OCI-LY7 (cell line): ENCODE measurements at regions not wholly inside any gene's neighbourhood (a gene's known extent, or its start where the extent isn't known, plus 50 kb on each side); places are given as distances from the start of the nearest gene placed in this dataset.

Source experiments
- BruUV-seq: library from RNA; stranded (reverse); fragments of 400-500 nt; replicated peaks from 2 replicates; lab custom pipeline; 2021; lab: Mats Ljungman, UMichigan
- CTCF ChIA-PET: fragments of 300-600 bp; sonication (Branson Sonifier 250); formaldehyde crosslinking; loops from one replicate; lab custom pipeline; 2022; ENCODE audit warnings: antibody characterized with exemption; ENCODE audit not compliant: unreplicated experiment; lab: Charles Lee
- POLR2A ChIA-PET: fragments of 300-600 bp; sonication (Branson Sonifier 250); formaldehyde crosslinking; loops from one replicate; lab custom pipeline; 2022; ENCODE audit warnings: antibody characterized with exemption; lab: Charles Lee
- DNase-seq: peaks from one replicate; pipeline ENCODE4 v3.0.0-alpha.2; 2015; ENCODE audit warnings: low spot score
- H2AFZ ChIP-seq: fragments of 200-600 bp; sonication (generic), shearing (Covaris generic); 2 replicates; pipeline ENCODE4 v1.6.1; 2014; ENCODE audit warnings: mild to moderate bottlenecking, antibody characterized with exemption, low read length, moderate library complexity
- H3K27ac ChIP-seq: fragments of 200-600 bp; sonication (generic); 2 replicates; pipeline ENCODE4 v1.5.1; 2014; ENCODE audit warnings: mixed run types, low read depth, mild to moderate bottlenecking, moderate library complexity, low read length, inconsistent platforms; ENCODE audit not compliant: poor library complexity, severe bottlenecking
- H3K36me3 ChIP-seq: fragments of 200-600 bp; sonication (generic); 2 replicates; pipeline ENCODE4 v1.6.1; 2014; ENCODE audit warnings: mild to moderate bottlenecking, antibody characterized with exemption, low read length, moderate library complexity, mixed read lengths; ENCODE audit not compliant: insufficient read depth
- H3K4me1 ChIP-seq: fragments of 200-600 bp; sonication (generic); 2 replicates; pipeline ENCODE4 v1.5.1; 2014; ENCODE audit warnings: mild to moderate bottlenecking, low read length; ENCODE audit not compliant: insufficient read depth, poor library complexity, severe bottlenecking
- H3K4me2 ChIP-seq: fragments of 200-600 bp; sonication (generic); 2 replicates; pipeline ENCODE4 v1.6.1; 2014; ENCODE audit warnings: mild to moderate bottlenecking, low read length
- H3K4me3 ChIP-seq: fragments of 200-600 bp; sonication (generic); 2 replicates; pipeline ENCODE4 v1.5.1; 2014; ENCODE audit warnings: mild to moderate bottlenecking, low read depth, low read length; ENCODE audit not compliant: poor library complexity, severe bottlenecking
- H3K79me2 ChIP-seq: fragments of 200-600 bp; sonication (generic); 2 replicates; pipeline ENCODE4 v1.6.1; 2016; ENCODE audit warnings: low read depth, mild to moderate bottlenecking, low read length, moderate library complexity, mixed read lengths; ENCODE audit not compliant: insufficient read depth
- H3K9me2 ChIP-seq: fragments of 200-600 bp; sonication (generic); 2 replicates; pipeline ENCODE4 v1.6.1; 2016; ENCODE audit warnings: mild to moderate bottlenecking, low read length, mixed read lengths; ENCODE audit not compliant: insufficient read depth
- H3K9me3 ChIP-seq: fragments of 200-600 bp; sonication (generic); 2 replicates; pipeline ENCODE4 v1.6.1; 2014; ENCODE audit warnings: mild to moderate bottlenecking, mixed run types, low read length, mixed read lengths
- H4K20me1 ChIP-seq: fragments of 200-600 bp; sonication (generic); 2 replicates; pipeline ENCODE4 v1.6.1; 2014; ENCODE audit warnings: mild to moderate bottlenecking, antibody characterized with exemption, low read length, moderate library complexity, mixed read lengths; ENCODE audit not compliant: insufficient read depth
- EZH2phosphoT487 ChIP-seq: fragments of 200-600 bp; sonication (generic); IDR thresholded peaks from 2 replicates; pipeline ENCODE4 v1.6.1; 2018; ENCODE audit warnings: low read depth, borderline replicate concordance, mild to moderate bottlenecking, mixed run types, antibody characterized with exemption, low read length, moderate library complexity, mixed read lengths
- intact Hi-C: fragments of 100-400 bp; cut with micrococcal nuclease; formaldehyde crosslinking; loops from one replicate; pipeline ENCODE4 v1.10.0; 2022; ENCODE audit not compliant: unreplicated experiment
- TF ChIP-seq, protein P1 (sequence below): fragments of 200-600 bp; sonication (generic); conservative IDR thresholded peaks from 2 replicates; pipeline ENCODE4 v1.5.1; 2014; ENCODE audit warnings: mild to moderate bottlenecking, antibody characterized with exemption, low read length, moderate library complexity, mixed read lengths

DNA sequence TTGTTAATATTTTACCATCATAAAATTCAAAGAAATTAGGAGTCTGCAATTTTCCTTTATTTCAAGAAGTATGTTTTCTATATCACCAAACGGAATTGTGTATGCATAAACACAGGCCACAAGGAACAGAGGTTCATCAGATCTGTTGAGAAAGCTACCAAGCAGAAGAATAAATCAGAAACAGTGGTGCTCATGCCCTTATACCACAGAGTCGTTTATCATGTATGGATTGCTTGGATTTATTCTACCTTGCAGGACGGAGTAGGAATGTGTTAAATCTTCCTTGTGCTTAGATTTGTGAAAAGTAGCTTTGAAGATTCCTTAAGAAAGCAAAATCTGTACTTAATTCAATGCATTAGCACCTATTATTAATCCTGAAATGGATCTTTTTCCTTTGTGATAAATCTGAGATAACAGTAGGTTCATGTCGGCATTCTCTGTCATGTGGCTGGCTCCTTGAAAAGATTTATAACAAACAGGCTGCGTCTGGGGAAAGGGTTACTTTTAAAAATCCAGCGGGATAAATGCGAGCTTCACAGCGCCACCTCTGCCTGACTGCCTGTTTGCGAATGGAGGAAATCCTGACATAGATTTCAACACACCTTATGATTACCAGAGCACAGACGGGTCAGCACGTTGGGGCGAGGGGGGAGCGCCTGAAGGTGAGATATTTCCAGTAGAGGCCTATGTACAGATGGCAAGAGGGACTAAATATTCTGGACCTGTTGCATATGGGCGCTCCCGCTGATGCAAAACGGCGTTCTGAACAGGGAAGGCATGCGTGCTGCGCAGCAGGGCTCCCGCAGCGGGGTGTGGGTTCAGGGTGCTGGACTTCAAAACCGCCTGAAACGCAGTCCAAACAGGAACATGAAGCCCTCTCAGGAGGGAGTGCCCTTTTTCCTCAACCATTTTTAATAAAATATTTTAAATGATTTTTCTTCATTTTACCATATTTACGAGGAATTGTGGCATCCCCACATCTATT, 445.5 kb upstream of the SGCG start:
- Histone ChIP-seq H3K4me1 (no peaks in the 10 kb centered on the region), H4K20me1 (no peaks in the 10 kb centered on the region), H3K9me2 (no peaks in the 10 kb centered on the region), H3K27ac (no peak overlapping the region), H3K4me2 (no peak overlapping the region), H3K4me3 (no peak overlapping the region), H3K36me3 (no peaks in the 10 kb centered on the region), H3K9me3 (no peaks in the 10 kb centered on the region), H2AFZ (no peak overlapping the region), H3K79me2 (no peaks in the 10 kb centered on the region)
- no peak for TF ChIP-seq EZH2phosphoT487
- TF ChIP-seq, protein P1, sequence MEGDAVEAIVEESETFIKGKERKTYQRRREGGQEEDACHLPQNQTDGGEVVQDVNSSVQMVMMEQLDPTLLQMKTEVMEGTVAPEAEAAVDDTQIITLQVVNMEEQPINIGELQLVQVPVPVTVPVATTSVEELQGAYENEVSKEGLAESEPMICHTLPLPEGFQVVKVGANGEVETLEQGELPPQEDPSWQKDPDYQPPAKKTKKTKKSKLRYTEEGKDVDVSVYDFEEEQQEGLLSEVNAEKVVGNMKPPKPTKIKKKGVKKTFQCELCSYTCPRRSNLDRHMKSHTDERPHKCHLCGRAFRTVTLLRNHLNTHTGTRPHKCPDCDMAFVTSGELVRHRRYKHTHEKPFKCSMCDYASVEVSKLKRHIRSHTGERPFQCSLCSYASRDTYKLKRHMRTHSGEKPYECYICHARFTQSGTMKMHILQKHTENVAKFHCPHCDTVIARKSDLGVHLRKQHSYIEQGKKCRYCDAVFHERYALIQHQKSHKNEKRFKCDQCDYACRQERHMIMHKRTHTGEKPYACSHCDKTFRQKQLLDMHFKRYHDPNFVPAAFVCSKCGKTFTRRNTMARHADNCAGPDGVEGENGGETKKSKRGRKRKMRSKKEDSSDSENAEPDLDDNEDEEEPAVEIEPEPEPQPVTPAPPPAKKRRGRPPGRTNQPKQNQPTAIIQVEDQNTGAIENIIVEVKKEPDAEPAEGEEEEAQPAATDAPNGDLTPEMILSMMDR = no peak
- DNase-seq = no peak
- ChIA-PET POLR2A (interaction anchor here (0.6 kb wide), 1 partner anchor 992 kb away, joined by 4 read pairs; no protein-coding TSS in a partner anchor), CTCF (no interaction called here)
- BruUV-seq = no TSS peak
- intact Hi-C loops = no loop called here

DNA sequence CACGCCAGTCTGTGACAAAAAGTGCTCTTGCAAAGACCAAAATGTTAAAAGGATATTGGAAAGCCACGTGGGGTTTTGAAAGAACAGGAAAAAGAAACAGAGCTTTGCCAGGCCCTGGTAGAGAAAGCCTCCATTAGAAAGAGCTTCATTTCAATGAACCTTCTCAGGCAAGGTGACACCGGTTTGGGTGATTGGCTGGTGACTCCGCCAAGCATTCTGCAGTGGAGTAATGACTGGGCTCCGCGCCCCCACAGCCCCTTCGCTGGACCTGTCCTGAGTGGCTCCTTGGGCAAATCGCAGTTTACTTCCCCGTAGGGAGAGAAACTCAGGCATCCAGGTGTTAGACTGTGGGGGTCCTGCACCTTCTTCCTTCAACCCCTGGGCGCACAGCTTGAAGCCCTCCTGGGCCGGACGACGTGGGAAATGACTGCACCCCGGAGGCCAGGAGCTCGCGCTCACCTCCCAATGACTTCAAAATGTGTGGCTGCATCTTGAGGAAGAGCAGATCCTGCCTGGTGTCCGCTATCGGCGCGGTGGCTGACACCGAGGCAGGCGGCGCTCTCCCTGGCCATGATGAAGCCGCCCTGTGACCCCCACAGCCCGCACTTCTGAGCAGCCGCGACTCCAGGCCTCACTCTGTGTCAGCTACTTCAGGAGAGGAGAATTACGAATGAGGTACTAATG, 444.6 kb upstream of the SGCG start:
- Histone ChIP-seq H3K4me3 (no peak overlapping the region), H3K9me3 (no peaks in the 10 kb centered on the region), H2AFZ (no peak overlapping the region), H3K36me3 (no peaks in the 10 kb centered on the region), H3K4me1 (no peaks in the 10 kb centered on the region), H3K27ac (no peak overlapping the region), H4K20me1 (no peaks in the 10 kb centered on the region), H3K9me2 (no peaks in the 10 kb centered on the region), H3K4me2 (no peak overlapping the region), H3K79me2 (no peaks in the 10 kb centered on the region)
- no TSS peak for BruUV-seq
- no peak for DNase-seq
- ChIA-PET POLR2A (no interaction called here), CTCF (no interaction called here)
- intact Hi-C loops = no loop called here
- no peak for TF ChIP-seq EZH2phosphoT487
- TF ChIP-seq, protein P1 = no peak
